KG1 (cell line): ENCODE measurements at regions not wholly inside any gene's neighbourhood (a gene's known extent, or its start where the extent isn't known, plus 50 kb on each side); places are given as distances from the start of the nearest gene placed in this dataset.
"Not testable (repeated sequence)": the region's sequence is repeated elsewhere in the genome, so short reads cannot be mapped to it uniquely, and the experiment has no call there.

Experiments used
- DNase-seq: peaks from one replicate; lab custom pipeline; 2025; lab: John Stamatoyannopoulos, UW

DNA sequence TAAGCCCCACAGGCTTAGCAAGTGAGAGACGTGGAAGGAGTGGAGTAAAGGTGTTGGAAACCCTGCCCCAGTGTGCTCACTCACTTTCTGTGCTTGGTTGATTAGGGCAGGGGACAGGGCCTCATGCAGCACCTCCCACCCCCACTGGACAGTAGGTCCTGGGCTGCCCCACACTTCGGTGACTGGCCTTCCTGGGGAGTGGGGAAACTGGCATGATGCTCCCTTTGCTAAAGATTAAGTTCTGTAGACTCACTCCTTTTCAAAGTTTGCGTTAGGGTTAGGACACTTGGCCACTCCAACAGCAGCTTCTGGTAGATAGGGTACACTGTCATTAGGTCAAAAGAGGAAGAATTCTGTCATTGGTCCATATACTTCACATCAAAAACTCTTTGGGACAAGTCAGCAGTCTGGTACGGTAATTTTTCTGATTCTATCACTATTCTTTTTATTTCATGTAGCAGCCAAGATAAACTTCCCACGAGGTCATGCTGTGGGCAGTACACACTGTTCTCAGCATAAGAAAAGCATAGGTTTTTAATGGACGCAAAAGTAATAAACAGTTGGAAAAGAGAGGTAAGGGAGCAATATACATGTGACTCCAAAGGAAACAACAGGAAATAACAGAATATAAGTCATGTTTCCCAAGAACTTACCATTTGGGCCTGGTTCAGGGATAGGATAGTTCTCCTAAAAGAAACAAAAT, 106.6 kb upstream of the TERB2 start:
- DNase-seq = not testable (repeated sequence)

DNA sequence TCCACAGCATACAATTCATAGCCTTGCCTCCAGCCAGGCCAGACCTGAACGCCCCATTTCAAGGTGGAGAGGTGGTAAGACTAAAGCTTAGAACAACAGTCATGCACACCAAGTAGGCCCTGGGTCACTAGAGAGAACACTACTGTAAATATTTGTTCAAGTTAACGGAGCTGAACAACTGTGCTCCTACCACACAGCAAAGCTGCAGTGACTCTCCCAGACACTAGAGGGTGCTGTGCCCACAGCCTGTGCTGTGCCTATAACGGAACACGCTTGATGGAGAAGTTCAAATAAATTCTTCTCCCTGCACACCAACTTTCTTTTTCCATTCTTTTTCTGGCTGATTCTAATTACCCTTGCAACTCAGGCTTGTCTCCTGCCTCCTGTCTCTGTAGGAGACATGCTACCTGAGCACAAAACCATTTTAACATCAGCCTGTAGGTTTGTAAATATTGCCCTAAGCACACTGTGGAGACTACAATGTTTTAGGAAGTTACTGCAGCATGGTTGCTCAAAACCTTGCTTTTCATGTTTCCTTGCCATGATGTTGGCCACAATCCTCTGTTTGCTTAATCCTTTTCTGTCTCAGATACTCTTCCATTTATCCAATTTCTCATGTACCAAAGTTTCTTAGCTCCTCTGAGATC, 103.1 kb upstream of the TERB2 start:
- DNase-seq = peak; percentile 10

DNA sequence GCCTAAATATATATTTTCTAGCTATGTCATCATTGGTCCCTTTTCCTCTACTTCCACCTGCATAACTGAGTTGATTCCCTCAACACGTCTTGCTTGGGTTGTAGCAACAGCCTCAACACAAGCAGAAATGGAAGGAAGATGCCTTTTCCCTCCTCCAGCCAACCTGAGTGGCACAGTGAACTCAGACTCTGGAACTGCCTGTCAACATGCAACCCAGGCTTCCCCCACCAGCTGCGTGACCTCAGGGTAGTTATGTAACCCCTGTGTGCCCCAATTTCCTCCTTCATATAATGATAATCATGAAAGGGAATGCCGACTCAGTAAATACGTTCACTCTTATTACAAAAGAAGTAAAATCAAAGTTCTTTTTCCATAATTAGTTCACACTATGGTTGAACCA, 101.8 kb upstream of the TERB2 start:
- not testable (repeated sequence) for DNase-seq

DNA sequence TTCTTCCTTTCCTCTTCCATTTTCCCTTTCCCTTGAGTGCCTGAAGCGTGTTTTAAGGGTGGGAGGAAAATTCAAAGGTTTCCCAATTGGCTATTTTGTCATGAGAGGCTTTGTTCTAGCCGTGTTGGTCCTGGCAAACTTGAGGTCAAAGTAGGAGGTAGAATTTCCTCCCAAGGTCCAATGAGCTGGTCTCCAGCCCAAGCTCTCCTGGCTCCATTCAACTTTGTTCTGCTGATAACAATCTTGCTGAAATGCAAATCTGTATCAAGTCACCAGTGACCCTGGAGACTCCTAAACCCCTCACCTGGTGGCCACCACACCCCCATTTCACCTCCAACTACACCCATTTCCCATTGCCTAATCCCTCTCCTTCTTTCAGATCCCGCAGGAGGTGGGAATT, 100.2 kb upstream of the TERB2 start:
- DNase-seq = not testable (repeated sequence)

DNA sequence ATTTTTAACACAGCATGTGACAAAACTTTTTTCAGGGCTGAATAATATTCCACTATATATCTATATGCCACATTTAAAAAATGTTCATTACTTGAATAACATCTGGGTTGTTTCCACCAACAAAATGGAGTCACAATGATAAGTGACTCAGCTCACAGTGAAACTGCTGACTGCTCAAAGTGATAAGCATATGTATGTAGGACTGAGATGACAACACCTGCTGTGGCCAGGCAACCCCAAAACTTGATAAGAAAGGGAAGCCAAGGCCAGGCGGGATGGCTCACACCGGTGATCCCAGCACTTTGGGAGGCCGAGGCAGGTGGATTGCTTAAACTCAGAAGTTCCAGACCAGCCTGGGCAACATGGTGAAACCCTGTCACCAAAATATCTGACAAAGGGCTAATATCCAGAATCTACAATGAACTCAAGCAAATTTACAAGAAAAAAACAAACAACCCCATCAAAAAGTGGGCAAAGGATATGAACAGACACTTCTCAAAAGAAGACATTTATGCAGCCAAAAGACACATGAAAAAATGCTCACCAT, 99.2 kb upstream of the TERB2 start:
- DNase-seq = not testable (repeated sequence)

DNA sequence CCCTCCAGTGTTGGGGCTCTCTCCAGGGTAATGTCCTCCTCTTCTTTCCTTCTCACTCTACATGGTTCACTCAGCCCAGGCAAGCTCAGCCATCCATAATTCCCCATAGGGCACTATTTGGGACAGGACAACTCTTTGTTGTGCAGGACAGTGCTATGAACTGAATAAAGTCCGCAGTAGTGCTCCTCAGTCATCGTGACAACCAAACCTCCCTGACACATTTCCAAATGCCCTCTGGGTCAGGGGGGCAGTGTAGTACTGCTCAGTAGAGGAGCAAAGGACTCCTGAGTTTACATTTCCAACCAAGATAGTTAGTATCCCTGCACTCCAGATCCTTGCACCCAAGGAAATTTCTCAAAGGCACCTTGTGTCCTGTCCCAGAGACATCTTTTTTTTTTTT, 97.4 kb upstream of the TERB2 start:
- not testable (repeated sequence) for DNase-seq

DNA sequence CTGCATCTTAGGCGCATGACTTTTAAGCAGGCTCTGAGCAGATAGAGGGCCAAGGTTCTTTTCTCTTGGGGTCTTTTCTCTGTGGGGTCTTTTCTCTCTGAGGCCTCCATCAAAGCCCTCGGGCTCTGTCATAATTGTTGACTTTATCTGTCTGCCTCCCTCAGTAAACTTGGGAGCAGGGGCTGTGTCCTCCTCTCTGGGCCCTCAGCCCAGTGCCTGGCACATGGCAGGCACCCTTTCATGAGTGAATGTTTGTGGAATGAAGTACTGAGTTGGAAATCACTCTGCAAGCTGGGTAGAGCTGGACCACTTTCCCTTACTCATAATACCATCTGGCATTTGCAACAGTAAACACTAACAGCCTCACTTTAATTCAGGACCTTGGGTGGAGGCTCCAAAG, 96.3 kb upstream of the TERB2 start:
- DNase-seq = not testable (repeated sequence)

DNA sequence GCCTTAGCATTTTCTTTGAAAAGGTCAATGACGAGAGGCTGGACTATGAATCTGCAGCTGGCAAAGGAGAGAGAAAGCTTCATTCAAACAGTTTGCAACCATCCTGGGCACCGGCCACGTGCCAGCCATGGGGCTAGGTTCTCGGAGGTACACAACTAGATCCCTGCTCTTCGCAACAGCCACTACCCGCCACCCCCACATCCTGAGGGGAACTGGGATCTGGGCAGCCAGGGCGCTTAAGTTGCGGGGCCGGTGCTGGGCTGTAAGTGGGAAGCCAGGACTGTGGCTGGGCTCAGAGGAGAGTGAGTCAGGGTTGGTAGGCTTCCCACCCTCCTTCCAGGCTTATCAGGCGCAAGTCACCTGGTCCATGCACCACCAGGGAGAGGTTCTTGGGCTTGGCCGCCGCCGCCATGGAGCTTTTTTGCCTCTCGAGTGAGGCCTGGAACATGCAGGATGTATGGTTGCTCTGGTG, 95.0 kb upstream of the TERB2 start:
- DNase-seq = no peak

DNA sequence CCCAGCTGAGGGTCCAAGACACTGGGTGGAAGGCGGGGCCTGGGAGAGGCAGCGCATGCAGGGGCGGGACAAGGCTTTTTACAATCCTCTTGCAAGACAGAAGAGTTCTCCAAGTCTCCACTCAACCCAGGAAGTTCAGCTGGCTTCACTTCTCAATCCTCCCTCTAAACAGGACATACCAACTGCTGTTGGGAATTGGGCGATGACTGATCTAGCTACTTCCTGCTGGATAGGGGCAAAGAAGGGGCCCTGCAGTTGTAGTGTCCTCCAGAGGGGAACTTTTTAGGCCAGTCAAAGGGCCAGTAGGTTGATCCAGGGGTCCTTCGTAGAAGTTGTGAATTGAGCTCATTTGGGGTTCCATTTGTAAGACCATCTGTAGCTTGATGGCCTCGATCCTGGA, 94.6 kb upstream of the TERB2 start:
- DNase-seq = no peak

DNA sequence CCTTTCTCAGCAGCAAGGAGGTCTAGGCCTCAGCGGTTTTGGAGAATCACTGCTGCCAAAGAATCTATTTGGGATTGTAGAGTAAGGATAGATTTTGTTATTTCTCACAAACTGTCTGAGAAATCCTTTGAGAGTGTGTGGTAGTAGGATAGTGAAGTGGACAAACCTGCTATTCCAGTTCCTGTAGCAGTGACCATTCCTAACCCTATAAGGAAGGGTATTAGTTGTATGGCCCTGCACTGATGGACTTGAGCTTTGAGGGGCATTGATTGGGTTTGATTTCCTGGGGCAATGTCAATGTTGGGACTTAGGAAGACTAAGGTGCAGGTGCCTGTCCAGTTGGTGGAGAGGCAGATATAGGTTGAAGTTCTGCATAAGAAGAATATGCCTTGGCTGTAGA, 93.6 kb upstream of the TERB2 start:
- DNase-seq = not testable (repeated sequence)

DNA sequence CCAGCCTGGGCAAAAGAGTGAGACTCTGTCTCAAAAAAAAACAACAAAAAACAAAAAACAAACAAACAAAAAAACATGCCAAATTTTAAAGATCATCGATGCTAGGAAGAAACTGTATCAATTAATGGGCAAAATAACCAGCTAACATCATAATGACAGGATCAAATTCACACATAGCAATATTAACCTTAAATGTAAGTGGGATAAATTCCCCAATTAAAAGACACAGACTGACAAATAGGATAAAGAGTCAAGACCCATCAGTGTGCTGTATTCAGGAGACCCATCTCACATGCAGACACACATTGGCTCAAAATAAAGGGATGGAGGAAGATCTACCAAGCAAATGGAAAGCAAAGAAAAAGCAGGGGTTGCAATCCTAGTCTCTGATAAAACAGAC, 88.4 kb upstream of the TERB2 start:
- not testable (repeated sequence) for DNase-seq

DNA sequence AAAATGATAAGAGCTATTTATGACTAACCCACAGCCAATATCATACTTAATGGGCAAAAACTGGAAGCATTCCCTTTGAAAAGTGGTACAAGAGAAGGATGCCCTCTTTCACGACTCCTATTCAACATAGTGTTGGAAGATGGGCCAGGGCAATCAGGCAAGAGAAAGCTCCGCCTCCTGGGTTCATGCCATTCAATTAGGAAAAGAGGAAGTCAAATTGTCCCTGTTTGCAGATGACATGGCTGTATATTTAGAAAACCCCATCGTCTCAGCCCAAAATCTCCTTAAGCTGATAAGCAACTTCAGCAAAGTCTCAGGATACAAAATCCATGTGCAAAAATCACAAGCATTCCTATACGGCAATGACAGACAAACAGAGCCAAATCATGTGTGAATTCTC, 86.4 kb upstream of the TERB2 start:
- not testable (repeated sequence) for DNase-seq

DNA sequence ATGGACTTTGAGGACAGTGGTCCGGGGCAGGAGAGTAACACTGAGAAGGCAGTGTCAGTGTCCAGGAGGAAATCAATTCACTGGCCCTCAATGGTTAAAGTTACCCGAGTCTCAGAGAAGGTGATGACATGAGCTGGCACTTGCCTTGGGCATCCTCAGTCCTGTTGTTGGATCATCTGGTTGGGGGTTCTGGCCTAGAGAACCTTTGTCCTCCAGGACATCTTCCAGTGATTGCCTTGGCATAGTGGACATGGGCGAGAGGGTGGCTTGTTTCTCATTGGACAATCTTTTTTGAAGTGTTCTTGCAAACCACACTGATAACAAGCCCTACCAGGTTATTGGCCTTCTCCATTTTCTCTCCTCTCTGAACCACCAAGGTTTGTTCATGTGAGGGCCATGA, 83.4 kb upstream of the TERB2 start:
- no peak for DNase-seq

DNA sequence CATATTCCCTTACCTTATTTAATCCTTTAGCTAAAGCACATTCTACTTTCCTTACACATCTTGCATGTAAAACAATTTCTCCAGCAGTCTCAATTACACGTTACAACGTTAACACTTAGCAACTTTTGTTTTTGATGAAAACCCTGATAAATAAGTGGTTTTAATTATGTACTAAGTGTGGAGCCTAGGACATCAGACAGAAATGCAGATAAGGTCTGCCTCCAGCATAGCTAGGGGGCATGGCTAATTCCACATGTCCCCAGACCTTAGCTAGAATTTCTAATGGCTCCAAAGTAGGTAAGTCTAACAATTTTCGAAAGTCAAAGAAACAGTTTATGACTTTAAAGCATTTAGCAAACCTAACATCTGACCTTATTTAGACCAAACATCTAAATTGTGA, 77.4 kb upstream of the TERB2 start:
- DNase-seq = no peak

DNA sequence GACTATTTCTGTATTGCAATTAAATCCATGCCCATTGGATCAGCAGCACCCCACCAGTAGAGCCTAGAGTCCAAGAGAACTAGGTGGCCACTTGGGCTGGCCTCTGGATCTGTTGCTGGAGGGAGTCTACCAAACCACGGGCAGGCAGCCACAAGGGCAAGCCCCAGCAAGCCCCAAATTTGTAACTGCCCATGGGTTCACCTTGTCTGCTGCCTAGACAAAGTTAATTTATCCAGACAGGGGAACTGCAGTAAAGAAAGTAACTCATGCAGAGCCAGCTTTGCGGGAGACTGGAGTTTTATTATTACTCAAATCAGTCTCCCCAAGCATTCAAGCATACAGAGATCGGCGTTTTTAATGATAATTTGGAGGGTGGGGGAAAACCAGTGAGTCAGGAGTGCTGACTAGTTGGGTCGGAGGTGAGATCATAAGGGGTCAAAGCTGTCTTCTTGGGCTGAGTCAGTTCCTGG, 74.0 kb upstream of the TERB2 start:
- DNase-seq = no peak

DNA sequence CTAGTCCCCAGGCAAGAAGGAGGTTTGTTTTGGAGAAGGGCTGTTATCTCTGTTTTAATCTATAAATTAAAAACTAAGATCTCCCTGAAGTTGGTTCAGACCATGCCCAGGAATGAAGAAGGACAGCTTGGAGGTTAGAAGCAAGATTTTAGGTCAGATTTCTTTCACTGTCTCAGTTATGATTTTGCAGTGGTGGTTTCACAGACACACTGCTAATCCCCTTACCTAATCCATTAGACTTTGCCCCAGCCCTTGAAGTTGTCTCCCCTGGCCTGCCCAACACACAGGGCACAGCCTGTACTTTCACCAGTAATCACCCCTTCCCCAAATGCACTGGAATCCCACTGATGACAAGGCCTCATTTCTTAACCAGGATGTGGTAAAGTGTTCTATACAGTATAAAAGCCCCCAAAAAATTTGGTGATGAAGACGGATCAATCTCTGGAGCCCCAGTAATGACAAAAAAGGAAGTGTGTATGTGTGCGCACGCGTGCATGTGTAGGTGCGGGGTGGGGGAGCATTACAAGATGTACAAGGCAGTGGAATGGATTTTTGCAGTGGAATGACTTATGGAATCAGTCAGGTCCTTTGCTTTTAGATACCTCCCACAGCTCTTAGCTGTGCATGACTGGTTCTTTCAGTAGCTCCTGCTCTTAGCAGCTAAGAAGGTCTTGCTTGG, 73.1 kb upstream of the TERB2 start:
- DNase-seq = no peak

DNA sequence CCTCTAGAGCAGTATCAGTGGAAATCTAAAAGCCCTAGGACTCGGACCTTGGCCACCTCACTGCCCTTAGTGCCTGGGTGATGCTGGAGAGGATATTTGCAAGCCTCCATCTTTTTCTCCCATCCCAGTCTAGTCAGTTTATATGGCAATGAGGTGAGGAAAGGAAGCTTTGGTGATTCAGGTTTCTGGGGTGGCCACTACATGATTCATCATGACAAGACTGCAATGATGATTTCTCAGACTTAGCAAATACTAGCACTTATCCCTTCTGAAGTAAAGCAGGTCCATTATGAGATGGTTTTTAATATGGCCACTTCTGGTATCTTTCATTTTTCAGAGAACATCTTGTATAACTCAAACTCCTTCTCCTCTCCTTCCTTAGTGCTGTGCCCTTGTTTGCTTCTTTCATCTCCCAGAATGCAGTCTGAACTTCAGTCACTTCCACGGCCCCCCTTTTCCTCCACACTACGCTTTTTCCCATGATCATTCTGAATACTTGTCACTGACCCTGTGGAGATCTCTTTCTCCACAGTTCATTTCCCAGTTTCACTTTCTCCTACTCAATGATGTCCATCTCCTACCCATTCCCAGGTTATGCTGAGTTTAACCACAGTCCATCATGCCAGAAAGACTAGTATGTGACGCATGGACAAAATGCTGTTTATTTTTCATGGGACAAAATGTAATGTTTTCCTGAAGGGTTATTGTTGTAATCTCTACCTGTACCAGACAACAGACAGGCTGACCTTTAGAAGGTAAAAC, 57.4 kb upstream of the TERB2 start:
- DNase-seq = not testable (repeated sequence)

DNA sequence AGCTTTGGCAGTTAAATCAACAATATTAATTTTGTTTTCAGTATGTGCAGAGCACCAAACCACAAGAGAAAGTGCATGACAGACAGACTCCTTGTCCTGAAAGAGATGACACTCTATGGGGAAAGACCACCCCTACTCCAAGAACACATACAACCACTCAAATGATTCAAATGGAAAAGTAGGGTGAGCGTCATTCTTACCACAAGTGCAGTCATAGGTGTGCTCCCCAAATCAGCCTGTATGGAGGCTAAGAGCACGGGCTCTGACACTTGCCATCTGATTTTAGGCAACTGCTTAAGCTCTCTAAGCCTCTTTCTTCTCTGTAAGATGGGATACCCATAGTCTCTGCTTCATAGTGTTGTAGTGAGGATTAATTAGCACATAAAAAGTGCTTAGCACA, 56.7 kb upstream of the TERB2 start:
- DNase-seq = not testable (repeated sequence)

DNA sequence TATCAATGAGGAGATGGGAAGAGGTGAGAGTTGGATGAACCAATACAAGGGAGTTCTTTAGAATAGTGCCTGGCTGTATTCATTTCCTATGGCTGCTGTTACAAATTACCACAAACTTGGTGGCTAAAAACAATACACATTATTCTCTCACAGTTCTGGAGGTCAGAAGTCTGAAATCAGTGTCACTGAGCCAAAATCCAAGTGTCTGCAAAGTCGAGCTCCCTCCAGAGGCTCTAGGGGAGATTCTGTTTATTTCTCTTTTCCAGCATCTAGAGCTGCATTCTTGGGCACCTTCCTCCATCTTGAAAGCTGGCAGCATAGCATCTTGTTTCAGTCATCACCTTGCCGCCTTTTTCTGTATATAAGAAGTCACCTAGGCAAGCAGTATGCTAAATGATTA, 55.7 kb upstream of the TERB2 start:
- DNase-seq = not testable (repeated sequence)

DNA sequence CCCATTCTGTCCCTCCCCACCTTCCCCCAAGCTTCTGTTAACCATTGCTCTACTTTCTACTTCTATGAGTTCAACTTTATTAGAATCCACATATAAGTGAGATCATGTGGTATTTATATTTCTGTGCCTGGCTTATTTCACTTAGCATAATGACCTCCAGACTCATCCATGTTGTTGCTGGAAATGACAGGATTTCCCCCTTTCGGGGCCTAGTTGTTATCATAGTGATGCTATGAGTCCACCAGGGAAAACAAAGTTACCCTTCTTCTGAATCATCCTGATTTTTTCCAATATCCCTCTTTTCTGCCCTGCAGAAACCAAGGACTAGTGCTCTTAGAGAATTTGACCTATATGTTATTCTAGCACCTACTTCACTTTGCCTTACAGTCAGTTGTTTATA, 53.2 kb upstream of the TERB2 start:
- not testable (repeated sequence) for DNase-seq

DNA sequence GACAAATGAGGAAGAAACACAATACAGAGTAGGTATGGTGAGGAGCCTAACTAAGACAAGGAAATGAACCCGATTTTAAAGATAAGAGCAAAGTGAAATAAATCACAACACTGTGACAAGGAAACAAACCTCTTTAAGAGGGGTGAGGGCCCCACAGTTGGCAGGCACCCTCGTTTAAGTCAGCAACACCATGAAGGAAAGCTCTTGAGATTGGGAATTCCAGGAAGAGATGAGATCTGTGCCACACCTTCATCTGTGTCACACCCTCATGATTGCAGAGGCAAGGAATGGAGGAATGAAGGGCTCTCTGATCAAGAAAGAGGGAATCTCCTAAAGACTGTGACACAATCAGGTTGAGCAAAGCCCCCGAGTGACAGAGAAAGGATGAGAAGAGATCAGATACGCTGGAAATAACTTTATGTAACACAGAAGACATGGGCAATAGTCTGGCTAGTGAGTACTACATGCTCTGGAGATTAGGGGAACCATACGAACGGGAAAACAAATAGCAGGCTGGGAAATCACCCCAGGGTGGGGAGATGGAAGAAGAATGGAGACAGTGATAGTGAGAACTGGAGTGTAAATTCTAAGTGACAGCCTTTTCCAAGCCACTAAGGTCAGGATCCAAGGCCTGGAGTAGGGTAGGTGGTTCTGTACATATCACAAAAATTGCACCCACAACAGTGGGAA, 51.7 kb upstream of the TERB2 start:
- not testable (repeated sequence) for DNase-seq
